ENCODE measurements at regions not wholly inside any gene's neighbourhood (a gene's known extent, or its start where the extent isn't known, plus 50 kb on each side); places are given as distances from the start of the nearest gene placed in this dataset.

- no peak overlapping the region for H3K27ac ChIP-seq
- H3F3A ChIP-seq (ENCODE audit: insufficient read depth), result no peaks in the 10 kb centered on the region
- no peaks in the 10 kb centered on the region for H3K27me3 ChIP-seq (replicated peaks; ENCODE audit: insufficient read depth)
- no peak overlapping the region for H3K9ac ChIP-seq
- no peaks in the 10 kb centered on the region for H3K9me2 ChIP-seq (ENCODE audit: insufficient read depth)
- 72 to 77% methylated on average over 2 of the region's 2 CpGs for WGBS, 2 experiments (ENCODE audit: low coverage in 1 of 2, low lambda C conversion rate in 2 of 2, missing lambda C conversion rate in 2 of 2)
- no peaks in the 10 kb centered on the region for H3K36me3 ChIP-seq (ENCODE audit: low read depth)
- no peak overlapping the region for H2AFZ ChIP-seq
- in situ Hi-C loops (cut with MboI), result no loop called here
- H3K79me2 ChIP-seq (ENCODE audit: insufficient read depth), result no peaks in the 10 kb centered on the region
- H3K4me1 ChIP-seq (ENCODE audit: insufficient read depth), result no peaks in the 10 kb centered on the region
- H3K4me3 ChIP-seq, result no peak overlapping the region
- TF ChIP-seq EZH2phosphoT487 (IDR thresholded peaks at IDR 0.05; ENCODE audit: insufficient read depth, low read depth), result no peak
- no peak for TF ChIP-seq EZH2 (IDR thresholded peaks at IDR 0.05; ENCODE audit: insufficient read depth, poor library complexity, severe bottlenecking)
- no peaks in the 10 kb centered on the region for H4K20me1 ChIP-seq (ENCODE audit: insufficient read depth)
- no peaks in the 10 kb centered on the region for H3K9me3 ChIP-seq (ENCODE audit: low read depth)
- no peak for DNase-seq
- no peak overlapping the region for H3K4me2 ChIP-seq (ENCODE audit: unreplicated experiment)
Measured at GRCh38 chr3:82011336-82011735, 249.9 kb upstream of the GBE1 start.

- H3K9me2 ChIP-seq (ENCODE audit: insufficient read depth), result no peaks in the 10 kb centered on the region
- H3K36me3 ChIP-seq (ENCODE audit: low read depth), result no peaks in the 10 kb centered on the region
- H3K4me1 ChIP-seq (ENCODE audit: insufficient read depth), result peaks cover 10% of the 10 kb centered on the region
- H3K4me3 ChIP-seq, result no peak overlapping the region
- DNase-seq, result no peak
- no peaks in the 10 kb centered on the region for H4K20me1 ChIP-seq (ENCODE audit: insufficient read depth)
- 74 to 83% methylated on average over 3 of the region's 3 CpGs for WGBS, 2 experiments (ENCODE audit: low coverage in 1 of 2, low lambda C conversion rate in 2 of 2, missing lambda C conversion rate in 2 of 2)
- no peaks in the 10 kb centered on the region for H3F3A ChIP-seq (ENCODE audit: insufficient read depth)
- H2AFZ ChIP-seq, result no peak overlapping the region
- H3K9ac ChIP-seq, result no peak overlapping the region
- H3K27ac ChIP-seq, result no peak overlapping the region
- no peaks in the 10 kb centered on the region for H3K9me3 ChIP-seq (ENCODE audit: low read depth)
- TF ChIP-seq EZH2phosphoT487 (IDR thresholded peaks at IDR 0.05; ENCODE audit: insufficient read depth, low read depth), result no peak
- no peak for TF ChIP-seq EZH2 (IDR thresholded peaks at IDR 0.05; ENCODE audit: insufficient read depth, poor library complexity, severe bottlenecking)
- in situ Hi-C loops (cut with MboI), result no loop called here
- no peaks in the 10 kb centered on the region for H3K27me3 ChIP-seq (replicated peaks; ENCODE audit: insufficient read depth)
- no peaks in the 10 kb centered on the region for H3K79me2 ChIP-seq (ENCODE audit: insufficient read depth)
- no peak overlapping the region for H3K4me2 ChIP-seq (ENCODE audit: unreplicated experiment)
Measured at GRCh38 chr3:82005266-82005665, 243.8 kb upstream of the GBE1 start.

GRCh38 chr3:82004266-82004665, 242.8 kb upstream of the GBE1 start:
- Histone ChIP-seq H3K27me3 (replicated peaks; ENCODE audit: insufficient read depth) (no peaks in the 10 kb centered on the region), H3F3A (ENCODE audit: insufficient read depth) (no peaks in the 10 kb centered on the region), H3K4me3 (no peak overlapping the region), H3K79me2 (ENCODE audit: insufficient read depth) (no peaks in the 10 kb centered on the region), H3K27ac (no peak overlapping the region), H3K4me2 (ENCODE audit: unreplicated experiment) (no peak overlapping the region), H3K4me1 (ENCODE audit: insufficient read depth) (peaks cover 10% of the 10 kb centered on the region), H3K36me3 (ENCODE audit: low read depth) (no peaks in the 10 kb centered on the region), H2AFZ (0 out of 2 replicates have a peak overlapping the region, but pooled peaks have one; percentile 11), H3K9me2 (ENCODE audit: insufficient read depth) (no peaks in the 10 kb centered on the region), H4K20me1 (ENCODE audit: insufficient read depth) (no peaks in the 10 kb centered on the region), H3K9ac (no peak overlapping the region), H3K9me3 (ENCODE audit: low read depth) (no peaks in the 10 kb centered on the region)
- WGBS, 2 experiments (ENCODE audit: low coverage in 1 of 2, low lambda C conversion rate in 2 of 2, missing lambda C conversion rate in 2 of 2), result 29 to 39% methylated on average over 2 of the region's 2 CpGs
- TF ChIP-seq EZH2phosphoT487 (IDR thresholded peaks at IDR 0.05; ENCODE audit: insufficient read depth, low read depth) (no peak), EZH2 (IDR thresholded peaks at IDR 0.05; ENCODE audit: insufficient read depth, poor library complexity, severe bottlenecking) (no peak)
- no peak for DNase-seq
- in situ Hi-C loops (cut with MboI), result no loop called here

- 93 to 95% methylated on average over 2 of the region's 2 CpGs for WGBS, 2 experiments (ENCODE audit: low coverage in 1 of 2, low lambda C conversion rate in 2 of 2, missing lambda C conversion rate in 2 of 2)
- TF ChIP-seq EZH2 (IDR thresholded peaks at IDR 0.05; ENCODE audit: insufficient read depth, poor library complexity, severe bottlenecking) (no peak), EZH2phosphoT487 (IDR thresholded peaks at IDR 0.05; ENCODE audit: insufficient read depth, low read depth) (no peak)
- Histone ChIP-seq H3K79me2 (ENCODE audit: insufficient read depth) (no peaks in the 10 kb centered on the region), H3K9me3 (ENCODE audit: low read depth) (no peaks in the 10 kb centered on the region), H3K4me2 (ENCODE audit: unreplicated experiment) (no peak overlapping the region), H3K4me1 (ENCODE audit: insufficient read depth) (peaks cover 16% of the 10 kb centered on the region), H3F3A (ENCODE audit: insufficient read depth) (no peaks in the 10 kb centered on the region), H3K36me3 (ENCODE audit: low read depth) (no peaks in the 10 kb centered on the region), H3K27me3 (replicated peaks; ENCODE audit: insufficient read depth) (no peaks in the 10 kb centered on the region), H3K9me2 (ENCODE audit: insufficient read depth) (no peaks in the 10 kb centered on the region), H3K9ac (no peak overlapping the region), H3K4me3 (no peak overlapping the region), H3K27ac (no peak overlapping the region), H4K20me1 (ENCODE audit: insufficient read depth) (no peaks in the 10 kb centered on the region), H2AFZ (no peak overlapping the region)
- no peak for DNase-seq
- in situ Hi-C loops (cut with MboI), result no loop called here
Measured at GRCh38 chr3:82002986-82003642, 241.7 kb upstream of the GBE1 start.
